ENCODE measurements at regions not wholly inside any gene's neighbourhood (a gene's known extent, or its start where the extent isn't known, plus 50 kb on each side); places are given as distances from the start of the nearest gene placed in this dataset.

GRCh38 chr1:208933984-208934525, 649.5 kb upstream of the CAMK1G start:
- no peak for TF ChIP-seq ZBTB7A (IDR thresholded peaks at IDR 0.05; ENCODE audit: low read depth)
- no peak for TF ChIP-seq EP300 (IDR thresholded peaks at IDR 0.05; ENCODE audit: borderline replicate concordance)
- TF ChIP-seq TAF1 (IDR thresholded peaks at IDR 0.05; ENCODE audit: low read depth) = no peak
- no peak for TF ChIP-seq TCF12 (IDR thresholded peaks at IDR 0.05; ENCODE audit: low read depth)
- TF ChIP-seq MAX (IDR thresholded peaks at IDR 0.05) = no peak

All from Ishikawa (cell line).